Esophagus squamous epithelium (tissue), 5 donors: ENCODE measurements at regions not wholly inside any gene's neighbourhood (a gene's known extent, or its start where the extent isn't known, plus 50 kb on each side); places are given as distances from the start of the nearest gene placed in this dataset.

ENCODE experiments used
- DNase-seq: peaks from one replicate; lab custom pipeline; 2025; lab: John Stamatoyannopoulos, UW
- H3K27ac ChIP-seq, 4 donors: fragments of 200-600 bp; sonication (generic); one replicate each; pipeline ENCODE4 v1.5.1; 2016 to 2019; ENCODE audit warnings: mild to moderate bottlenecking in 1 of 4
- H3K27me3 ChIP-seq, 4 donors: fragments of 200-600 bp; sonication (generic); 1 replicate in 3 of 4; 2 replicates in 1 of 4; pipeline versions ENCODE4 v1.5.1 to v1.6.0; 2017 to 2021; ENCODE audit warnings: antibody characterized with exemption in 1 of 4
- H3K36me3 ChIP-seq, 3 donors: fragments of 200-600 bp; sonication (generic); one replicate each; pipeline ENCODE4 v1.5.1; 2016 to 2019
- H3K4me1 ChIP-seq, 3 donors: fragments of 200-600 bp; sonication (generic); one replicate each; pipeline ENCODE4 v1.5.1; 2017 to 2019
- H3K4me3 ChIP-seq, 4 donors: fragments of 200-600 bp; sonication (generic); 1 replicate in 3 of 4; 2 replicates in 1 of 4; pipeline ENCODE4 v1.5.1; 2016 to 2019; ENCODE audit warnings: mild to moderate bottlenecking in 2 of 4, moderate library complexity in 1 of 4
- H3K9me3 ChIP-seq, 3 donors: fragments of 200-600 bp; sonication (generic); one replicate each; pipeline ENCODE4 v1.5.1; 2016 to 2019
- POLR2A ChIP-seq, 4 donors: fragments of 450-650 bp; IDR thresholded peaks; one replicate each; pipeline ENCODE4 v1.6.1; 2017; ENCODE audit warnings: antibody characterized with exemption in 4 of 4, mild to moderate bottlenecking in 4 of 4, moderate library complexity in 3 of 4
- whole genome bisulfite sequencing, 2 donors: methylation state at CpG; one replicate each; pipeline ENCODE4 v1.1.5; 2018; 5-methylcytosine and 5-hydroxymethylcytosine counted together
- intact Hi-C: fragments of 100-400 bp; cut with DNase I; formaldehyde crosslinking; loops from one replicate; pipeline ENCODE4 v1.15.0; 2022
- TF ChIP-seq, protein P1 (sequence below), 6 experiments: fragments of 450-650 bp in 4 of 6; fragments of 200-600 bp in 2 of 6; sonication (generic) in 2 of 6; IDR thresholded peaks; one replicate each; pipeline ENCODE4 v1.5.1; 2016 to 2019; ENCODE audit warnings: antibody characterized with exemption in 6 of 6, mild to moderate bottlenecking in 4 of 6, moderate library complexity in 4 of 6
- donor health status: DM: yes; HTN: yes; CAD: no.

DNA sequence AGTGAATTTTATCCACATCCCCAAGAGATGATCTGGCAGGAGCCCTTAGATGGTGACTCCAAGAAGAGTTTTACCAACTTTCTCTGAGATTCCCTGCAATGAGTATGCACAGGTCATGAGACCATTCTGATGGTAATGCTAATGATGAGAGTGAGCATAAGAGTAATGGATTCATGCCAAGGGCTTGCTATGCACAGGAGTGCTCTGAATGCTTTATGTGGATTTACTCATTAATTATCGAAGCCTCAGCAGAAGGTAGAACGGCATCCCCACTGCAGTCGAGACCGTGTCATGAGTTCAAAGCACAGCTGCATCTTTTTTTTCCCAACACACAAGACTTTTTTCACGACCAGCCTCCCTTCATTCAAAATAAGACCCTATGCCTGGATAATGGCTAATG, 355.0 kb downstream of the RAB28 start:
- Histone ChIP-seq H3K9me3 (no peaks in the 10 kb centered on the region), H3K4me3 (no peak overlapping the region), H3K36me3 (no peaks in the 10 kb centered on the region), H3K4me1 (no peaks in the 10 kb centered on the region), H3K27ac (no peak overlapping the region), H3K27me3 (no peaks in the 10 kb centered on the region)
- 71 to 84% methylated on average over 5 of the region's 5 CpGs for WGBS, 2 donors
- no peak for DNase-seq
- TF ChIP-seq, protein P1, sequence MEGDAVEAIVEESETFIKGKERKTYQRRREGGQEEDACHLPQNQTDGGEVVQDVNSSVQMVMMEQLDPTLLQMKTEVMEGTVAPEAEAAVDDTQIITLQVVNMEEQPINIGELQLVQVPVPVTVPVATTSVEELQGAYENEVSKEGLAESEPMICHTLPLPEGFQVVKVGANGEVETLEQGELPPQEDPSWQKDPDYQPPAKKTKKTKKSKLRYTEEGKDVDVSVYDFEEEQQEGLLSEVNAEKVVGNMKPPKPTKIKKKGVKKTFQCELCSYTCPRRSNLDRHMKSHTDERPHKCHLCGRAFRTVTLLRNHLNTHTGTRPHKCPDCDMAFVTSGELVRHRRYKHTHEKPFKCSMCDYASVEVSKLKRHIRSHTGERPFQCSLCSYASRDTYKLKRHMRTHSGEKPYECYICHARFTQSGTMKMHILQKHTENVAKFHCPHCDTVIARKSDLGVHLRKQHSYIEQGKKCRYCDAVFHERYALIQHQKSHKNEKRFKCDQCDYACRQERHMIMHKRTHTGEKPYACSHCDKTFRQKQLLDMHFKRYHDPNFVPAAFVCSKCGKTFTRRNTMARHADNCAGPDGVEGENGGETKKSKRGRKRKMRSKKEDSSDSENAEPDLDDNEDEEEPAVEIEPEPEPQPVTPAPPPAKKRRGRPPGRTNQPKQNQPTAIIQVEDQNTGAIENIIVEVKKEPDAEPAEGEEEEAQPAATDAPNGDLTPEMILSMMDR (IDR thresholded peaks at IDR 0.05): no peak
- no peak for TF ChIP-seq POLR2A (IDR thresholded peaks at IDR 0.05)
- intact Hi-C loops: no loop called here

DNA sequence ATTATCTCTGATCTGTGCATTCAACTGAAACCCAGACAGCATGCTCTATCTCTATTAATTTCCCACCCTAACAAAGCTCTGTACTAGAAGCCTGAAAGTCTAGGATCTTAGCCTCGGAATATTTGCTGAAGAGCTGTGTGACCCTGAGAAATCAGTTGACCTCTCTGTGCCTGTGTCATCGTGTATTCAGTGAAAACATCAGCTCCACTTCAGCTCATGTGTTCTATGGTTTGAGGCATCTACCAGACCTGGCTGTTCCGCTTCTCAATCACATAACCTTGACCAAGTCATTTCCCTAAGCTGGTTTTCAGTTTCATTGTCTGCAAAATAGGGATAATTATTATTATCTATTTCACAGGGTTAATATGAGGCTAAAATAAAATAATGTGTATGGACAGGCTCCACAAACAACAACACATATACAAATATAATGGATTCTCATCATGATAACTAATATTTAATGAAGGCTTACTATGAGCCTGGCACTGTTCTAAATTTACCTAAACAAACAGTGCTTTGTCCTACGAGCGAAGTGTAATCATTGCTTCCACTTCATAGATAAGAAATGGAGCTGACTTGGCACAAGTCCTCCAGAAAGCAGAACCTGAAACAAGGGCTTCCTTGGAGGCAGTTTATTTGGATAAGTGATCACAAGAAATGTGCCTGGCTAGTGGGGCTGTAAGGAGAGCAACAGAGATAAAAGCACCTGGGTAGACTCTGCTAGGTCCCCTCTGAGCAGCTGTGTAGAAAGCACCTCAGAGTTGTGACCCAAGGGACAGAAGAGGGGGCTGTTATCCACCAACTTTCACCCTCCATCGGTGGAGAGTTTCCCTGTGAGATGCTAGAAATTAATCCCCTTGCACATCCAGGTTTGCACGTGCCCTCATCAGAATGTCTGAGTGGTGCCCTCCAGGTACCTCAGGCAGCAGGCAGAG, 356.9 kb downstream of the RAB28 start:
- no peak for TF ChIP-seq POLR2A (IDR thresholded peaks at IDR 0.05)
- TF ChIP-seq, protein P1 (IDR thresholded peaks at IDR 0.05): no peak
- intact Hi-C loops: no loop called here
- Histone ChIP-seq H3K36me3 (no peaks in the 10 kb centered on the region), H3K27ac (no peak overlapping the region), H3K4me1 (no peaks in the 10 kb centered on the region), H3K27me3 (no peaks in the 10 kb centered on the region), H3K9me3 (no peaks in the 10 kb centered on the region), H3K4me3 (no peak overlapping the region)
- no peak for DNase-seq
- 32 to 36% methylated on average over 7 of the region's 7 CpGs for WGBS, 2 donors

DNA sequence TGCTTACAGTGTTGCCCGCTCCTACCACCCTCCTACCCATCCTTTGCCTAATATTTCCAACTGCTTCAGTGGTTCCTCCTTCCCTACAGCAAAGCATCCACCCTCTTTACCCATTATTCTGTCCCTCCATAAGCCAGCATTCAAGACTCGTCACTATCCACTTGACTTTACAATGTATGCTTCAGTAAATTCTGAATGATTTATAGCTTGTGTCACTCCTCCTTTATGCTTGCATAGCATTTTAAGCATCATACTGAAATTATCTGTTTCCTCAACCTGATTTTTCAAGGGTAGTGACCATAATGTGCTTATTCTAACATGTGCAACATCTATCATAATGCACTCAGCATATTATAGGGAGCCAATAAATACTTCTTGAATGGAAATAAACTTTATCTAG, 365.5 kb downstream of the RAB28 start:
- no peak overlapping the region for H3K27ac ChIP-seq
- 73 to 81% methylated on average over 2 of the region's 2 CpGs for WGBS, 2 donors
- TF ChIP-seq POLR2A (IDR thresholded peaks at IDR 0.05): no peak
- TF ChIP-seq, protein P1 (IDR thresholded peaks at IDR 0.05): no peak
- intact Hi-C loops: no loop called here
- no peaks in the 10 kb centered on the region for H3K27me3 ChIP-seq
- H3K36me3 ChIP-seq: no peaks in the 10 kb centered on the region
- no peak overlapping the region for H3K4me3 ChIP-seq
- H3K4me1 ChIP-seq: no peaks in the 10 kb centered on the region
- no peak for DNase-seq
- H3K9me3 ChIP-seq: no peaks in the 10 kb centered on the region

DNA sequence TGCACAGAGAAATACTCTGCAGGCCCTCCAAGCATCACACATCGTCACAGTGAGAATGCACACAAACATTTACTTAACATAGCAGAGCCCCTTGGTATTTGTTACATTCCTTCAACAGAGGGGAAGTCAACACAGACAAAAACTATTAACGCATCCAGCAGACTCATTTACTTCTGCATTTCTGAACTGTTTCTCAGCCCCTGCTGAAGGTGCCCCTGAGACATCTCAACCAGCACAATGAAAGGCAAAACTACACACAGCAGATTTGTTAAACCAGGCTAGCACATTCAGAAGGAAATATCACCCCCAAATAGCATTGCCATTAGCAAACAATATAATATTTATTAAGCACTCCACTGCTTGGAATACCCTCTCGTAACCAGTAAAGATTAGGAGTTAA, 367.0 kb downstream of the RAB28 start:
- DNase-seq: no peak
- WGBS, 2 donors: 47 to 50% methylated on average over 3 of the region's 3 CpGs
- Histone ChIP-seq H3K4me1 (no peaks in the 10 kb centered on the region), H3K36me3 (no peaks in the 10 kb centered on the region), H3K27ac (no peak overlapping the region), H3K27me3 (no peaks in the 10 kb centered on the region), H3K4me3 (no peak overlapping the region), H3K9me3 (no peaks in the 10 kb centered on the region)
- no peak for TF ChIP-seq POLR2A (IDR thresholded peaks at IDR 0.05)
- TF ChIP-seq, protein P1 (IDR thresholded peaks at IDR 0.05): no peak
- intact Hi-C loops: no loop called here

DNA sequence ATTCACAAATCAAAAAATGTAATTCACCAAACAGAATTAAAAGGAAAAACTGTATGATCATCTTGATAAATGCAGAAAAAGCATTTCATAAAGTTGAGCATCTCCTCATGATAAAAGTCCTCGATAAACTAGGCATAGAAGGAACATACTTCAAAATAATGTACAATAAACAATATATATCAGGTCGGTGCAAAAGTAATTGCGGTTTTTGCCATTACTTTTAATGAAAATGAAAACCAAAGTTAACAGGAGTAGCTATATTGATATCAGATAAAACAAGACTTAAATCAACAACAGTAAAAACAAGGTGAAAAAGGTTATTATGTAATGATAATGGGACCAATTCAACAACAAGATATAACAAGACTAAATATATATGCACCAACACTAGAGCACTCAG, 372.1 kb downstream of the RAB28 start:
- DNase-seq: no peak
- H3K9me3 ChIP-seq: peaks cover 0 to 5% (median 0%) of the 10 kb centered on the region in 3 donors
- no peaks in the 10 kb centered on the region for H3K36me3 ChIP-seq
- TF ChIP-seq POLR2A (IDR thresholded peaks at IDR 0.05): no peak
- 85 to 91% methylated on average over 3 of the region's 3 CpGs for WGBS, 2 donors
- no peak overlapping the region for H3K4me3 ChIP-seq
- no peaks in the 10 kb centered on the region for H3K27me3 ChIP-seq
- no peak overlapping the region for H3K27ac ChIP-seq
- intact Hi-C loops: no loop called here
- no peaks in the 10 kb centered on the region for H3K4me1 ChIP-seq
